ENCODE measurements at regions not wholly inside any gene's neighbourhood (a gene's known extent, or its start where the extent isn't known, plus 50 kb on each side); places are given as distances from the start of the nearest gene placed in this dataset.

- TF ChIP-seq CTCF (IDR thresholded peaks at IDR 0.05; ENCODE audit: low read depth, low read length, poor library complexity, severe bottlenecking) (no peak), EZH2phosphoT487 (IDR thresholded peaks at IDR 0.05; ENCODE audit: borderline replicate concordance, low read length) (no peak)
These were observed 473.9 kb upstream of the THBS1 start for GRCh38 chr15:39106950-39107349.
